A549 (cell line): ENCODE measurements at regions not wholly inside any gene's neighbourhood (a gene's known extent, or its start where the extent isn't known, plus 50 kb on each side); places are given as distances from the start of the nearest gene placed in this dataset.

ENCODE experiments used
- CTCF ChIP-seq: fragments of >200 bp; sonication (Bioruptor Twin); formaldehyde crosslinking; IDR thresholded peaks from 3 replicates; pipeline ENCODE4 v1.5.1; 2016
- JUNB ChIP-seq: fragments of >200 bp; sonication (Bioruptor Twin); formaldehyde crosslinking; IDR thresholded peaks from 2 replicates; pipeline ENCODE4 v1.6.1; 2016
- POLR2A ChIP-seq: IDR thresholded peaks from 2 replicates; pipeline ENCODE4 v1.6.1; 2012; ENCODE audit warnings: mild to moderate bottlenecking, low read length
- RAD21 ChIP-seq, 2 experiments: fragments of >200 bp in 1 of 2; sonication (Bioruptor Twin) in 1 of 2; formaldehyde crosslinking in 1 of 2; IDR thresholded peaks in 1 of 2; conservative IDR thresholded peaks in 1 of 2; 2 replicates in 1 of 2; 3 replicates in 1 of 2; pipeline ENCODE4 v1.6.1; 2012 to 2018; ENCODE audit warnings: inconsistent platforms in 1 of 2
- REST ChIP-seq: fragments of 200-600 bp; sonication (generic); IDR thresholded peaks from 2 replicates; pipeline ENCODE4 v1.6.1; 2016; ENCODE audit warnings: antibody characterized with exemption, mild to moderate bottlenecking, moderate library complexity

- TF ChIP-seq JUNB: no peak
- TF ChIP-seq CTCF: no peak
- no peak for TF ChIP-seq POLR2A
- no peak for TF ChIP-seq REST
- TF ChIP-seq RAD21 (conservative IDR thresholded peaks at IDR 0.05 in 1 of 2, IDR thresholded peaks at IDR 0.05 in 1 of 2): no peak
Measured at GRCh38 chr13:111397202-111397880, 76.9 kb downstream of the TEX29 start.
